Fibroblast of lung (primary cell): ENCODE measurements at regions not wholly inside any gene's neighbourhood (a gene's known extent, or its start where the extent isn't known, plus 50 kb on each side); places are given as distances from the start of the nearest gene placed in this dataset.

Experiments used
- DNase-seq, 2 donors: peaks; one replicate each; pipeline versions ENCODE4 v3.0.0 to v3.0.0-alpha.2; 2010; ENCODE audit warnings: low read depth in 2 of 2
- H2AFZ ChIP-seq: 2 replicates; pipeline ENCODE4 v1.5.1; 2012; ENCODE audit warnings: low read length, control low read depth, inconsistent platforms
- H3K27ac ChIP-seq: 2 replicates; pipeline ENCODE4 v1.5.1; 2011; ENCODE audit warnings: low read length, control low read depth; ENCODE audit not compliant: insufficient read depth
- H3K27me3 ChIP-seq: 2 replicates; pipeline ENCODE4 v1.5.1; 2011; ENCODE audit warnings: mild to moderate bottlenecking, low read length; ENCODE audit not compliant: control insufficient read depth, insufficient read depth
- H3K36me3 ChIP-seq: 2 replicates; pipeline ENCODE4 v1.5.1; 2011; ENCODE audit warnings: low read length; ENCODE audit not compliant: control insufficient read depth, insufficient read depth
- H3K4me1 ChIP-seq: 2 replicates; pipeline ENCODE4 v1.5.1; 2011; ENCODE audit warnings: low read length; ENCODE audit not compliant: control insufficient read depth, insufficient read depth; ENCODE audit errors: extremely low read depth
- H3K4me2 ChIP-seq: 2 replicates; pipeline ENCODE4 v1.5.1; 2011; ENCODE audit warnings: low read length, control low read depth; ENCODE audit not compliant: insufficient read depth; ENCODE audit errors: extremely low read depth
- H3K4me3 ChIP-seq, 4 experiments: fragments of 200-600 bp in 1 of 4; sonication (generic) in 1 of 4; replicated peaks in 1 of 4; 2 replicates each; pipeline ENCODE4 v1.5.1; 2011 to 2016; ENCODE audit warnings: low read length in 4 of 4, low read depth in 3 of 4, mild to moderate bottlenecking in 3 of 4, control low read depth in 2 of 4, inconsistent platforms in 1 of 4, mixed read lengths in 1 of 4; ENCODE audit not compliant: insufficient read depth in 1 of 4; ENCODE audit errors: control extremely low read depth in 1 of 4
- H3K79me2 ChIP-seq: 2 replicates; pipeline ENCODE4 v1.5.1; 2012; ENCODE audit warnings: mild to moderate bottlenecking, low read length, inconsistent platforms; ENCODE audit not compliant: control insufficient read depth, insufficient read depth
- H3K9ac ChIP-seq: 2 replicates; pipeline ENCODE4 v1.5.1; 2011; ENCODE audit warnings: mild to moderate bottlenecking, low read length, control low read depth; ENCODE audit not compliant: insufficient read depth
- H3K9me3 ChIP-seq: 2 replicates; pipeline ENCODE4 v1.5.1; 2012; ENCODE audit warnings: low read depth, low read length; ENCODE audit not compliant: control insufficient read depth, insufficient read depth
- H4K20me1 ChIP-seq: 2 replicates; pipeline ENCODE4 v1.5.1; 2011; ENCODE audit warnings: low read length; ENCODE audit not compliant: control insufficient read depth, insufficient read depth; ENCODE audit errors: extremely low read depth
- CTCF ChIP-seq, 2 donors: IDR thresholded peaks in 1 of 2; conservative IDR thresholded peaks in 1 of 2; 1 replicate in 1 of 2; 2 replicates in 1 of 2; pipeline ENCODE4 v1.5.1; 2011 to 2012; ENCODE audit warnings: low read length in 2 of 2, control low read depth in 1 of 2, inconsistent platforms in 1 of 2, low read depth in 1 of 2, mild to moderate bottlenecking in 1 of 2
- EZH2 ChIP-seq: IDR thresholded peaks from 2 replicates; pipeline ENCODE4 v1.5.1; 2012; ENCODE audit warnings: low read length, control low read depth, mild to moderate bottlenecking; ENCODE audit errors: missing control alignments

GRCh38 chr2:45259547-45260160 is 250.4 kb upstream of the SIX2 start:
- Histone ChIP-seq H3K36me3 (no peaks in the 10 kb centered on the region), H4K20me1 (no peaks in the 10 kb centered on the region), H3K4me2 (no peak overlapping the region), H3K27me3 (no peaks in the 10 kb centered on the region), H3K79me2 (no peaks in the 10 kb centered on the region), H3K27ac (no peak overlapping the region), H3K9me3 (no peaks in the 10 kb centered on the region), H2AFZ (no peak overlapping the region), H3K9ac (no peak overlapping the region), H3K4me3 (no peak overlapping the region), H3K4me1 (no peaks in the 10 kb centered on the region)
- no peak for DNase-seq
- TF ChIP-seq EZH2, result no peak
- no peak for TF ChIP-seq CTCF (conservative IDR thresholded peaks at IDR 0.05 in 1 of 2, IDR thresholded peaks at IDR 0.05 in 1 of 2; ENCODE audit: low read depth in 1 of 2, low read length in 2 of 2)

GRCh38 chr2:45259138-45259537 is 249.9 kb upstream of the SIX2 start:
- Histone ChIP-seq H3K4me3 (no peak overlapping the region), H3K9me3 (no peaks in the 10 kb centered on the region), H2AFZ (no peak overlapping the region), H3K4me1 (no peaks in the 10 kb centered on the region), H3K9ac (no peak overlapping the region), H4K20me1 (no peaks in the 10 kb centered on the region), H3K79me2 (no peaks in the 10 kb centered on the region), H3K27ac (no peak overlapping the region), H3K36me3 (no peaks in the 10 kb centered on the region), H3K4me2 (no peak overlapping the region), H3K27me3 (no peaks in the 10 kb centered on the region)
- DNase-seq, result no peak
- TF ChIP-seq CTCF (conservative IDR thresholded peaks at IDR 0.05 in 1 of 2, IDR thresholded peaks at IDR 0.05 in 1 of 2; ENCODE audit: low read depth in 1 of 2, low read length in 2 of 2) (no peak), EZH2 (peak; percentile 21)

GRCh38 chr2:45258311-45258710 is 249.1 kb upstream of the SIX2 start:
- no peak overlapping the region for H3K4me3 ChIP-seq
- H3K27ac ChIP-seq, result no peak overlapping the region
- no peak for TF ChIP-seq CTCF (conservative IDR thresholded peaks at IDR 0.05 in 1 of 2, IDR thresholded peaks at IDR 0.05 in 1 of 2; ENCODE audit: low read depth in 1 of 2, low read length in 2 of 2)
- TF ChIP-seq EZH2, result no peak
- H3K9ac ChIP-seq, result no peak overlapping the region
- no peak overlapping the region for H3K4me2 ChIP-seq
- H3K9me3 ChIP-seq, result no peaks in the 10 kb centered on the region
- H2AFZ ChIP-seq, result no peak overlapping the region
- H3K27me3 ChIP-seq, result no peaks in the 10 kb centered on the region
- H3K4me1 ChIP-seq, result no peaks in the 10 kb centered on the region
- no peaks in the 10 kb centered on the region for H3K36me3 ChIP-seq
- no peaks in the 10 kb centered on the region for H3K79me2 ChIP-seq
- no peaks in the 10 kb centered on the region for H4K20me1 ChIP-seq
- DNase-seq, result no peak
